GM18502 (cell line): ENCODE measurements at regions not wholly inside any gene's neighbourhood (a gene's known extent, or its start where the extent isn't known, plus 50 kb on each side); places are given as distances from the start of the nearest gene placed in this dataset.
"Not testable (repeated sequence)": the region's sequence is repeated elsewhere in the genome, so short reads cannot be mapped to it uniquely, and the experiment has no call there.

Experiments
- ATAC-seq: cut with Tn5 transposase; IDR thresholded peaks from one replicate; pipeline ENCODE4 v1.9.1; 2021; ENCODE audit warnings: mild to moderate bottlenecking; ENCODE audit not compliant: unreplicated experiment, poor library complexity

- not testable (repeated sequence) for ATAC-seq
Observed at GRCh38 chr4:49321511-49322300, 335.6 kb downstream of the CWH43 start.

- not testable (repeated sequence) for ATAC-seq
Observed at GRCh38 chr4:49322610-49323572, 336.8 kb downstream of the CWH43 start.

- not testable (repeated sequence) for ATAC-seq
Observed at GRCh38 chr4:49323573-49323940, 337.5 kb downstream of the CWH43 start.
